H1 (cell line): ENCODE measurements at regions not wholly inside any gene's neighbourhood (a gene's known extent, or its start where the extent isn't known, plus 50 kb on each side); places are given as distances from the start of the nearest gene placed in this dataset.

Experiments used
- CTCF ChIA-PET: fragments of 300-600 bp; sonication (Branson Sonifier 250); formaldehyde crosslinking; loops from one replicate; lab custom pipeline; 2021; ENCODE audit not compliant: partially characterized antibody; lab: Charles Lee
- POLR2A ChIA-PET: fragments of 300-600 bp; sonication (Branson Sonifier 250); formaldehyde crosslinking; loops from one replicate; lab custom pipeline; 2021; ENCODE audit warnings: inconsistent platforms; ENCODE audit not compliant: partially characterized antibody; lab: Charles Lee
- DNase-seq, 2 experiments: peaks; one replicate each; pipeline versions ENCODE4 v3.0.0 to v3.0.0-alpha.2; 2010 to 2022; ENCODE audit warnings: low spot score in 2 of 2, low read depth in 1 of 2, mixed read lengths in 1 of 2
- FAIRE-seq: peaks from 2 replicates; lab custom pipeline; 2011; peaks lifted over from hg19 to GRCh38; lab: Jason Lieb, UNC
- H2AFZ ChIP-seq: 2 replicates; pipeline ENCODE4 v1.8.1; 2012; ENCODE audit warnings: low read length, inconsistent platforms
- H2AK5ac ChIP-seq: 2 replicates; pipeline ENCODE4 v1.6.1; 2013; ENCODE audit warnings: low read depth, low read length
- H2BK120ac ChIP-seq: replicated peaks from 2 replicates; pipeline ENCODE3; 2013; ENCODE audit warnings: low read depth, low read length, inconsistent platforms
- H2BK12ac ChIP-seq: 2 replicates; pipeline ENCODE4 v1.6.1; 2013; ENCODE audit warnings: low read depth, low read length
- H2BK15ac ChIP-seq: 2 replicates; pipeline ENCODE4 v1.6.1; 2013; ENCODE audit warnings: low read length
- H2BK20ac ChIP-seq: 2 replicates; pipeline ENCODE4 v1.6.1; 2013; ENCODE audit warnings: low read length
- H2BK5ac ChIP-seq: 2 replicates; pipeline ENCODE4 v1.6.1; 2013; ENCODE audit warnings: low read depth, low read length
- H3K14ac ChIP-seq: 2 replicates; pipeline ENCODE4 v1.6.1; 2013; ENCODE audit warnings: inconsistent platforms; ENCODE audit not compliant: insufficient read length
- H3K18ac ChIP-seq: 2 replicates; pipeline ENCODE4 v1.6.1; 2013; ENCODE audit warnings: low read length; ENCODE audit errors: extremely low read depth
- H3K23ac ChIP-seq: 2 replicates; pipeline ENCODE4 v1.6.1; 2013; ENCODE audit warnings: inconsistent platforms; ENCODE audit not compliant: insufficient read length
- H3K23me2 ChIP-seq: 2 replicates; pipeline ENCODE4 v1.6.1; 2013; ENCODE audit warnings: low read depth, low read length
- H3K27ac ChIP-seq: 2 replicates; pipeline ENCODE4 v1.6.1; 2011; ENCODE audit warnings: low read depth, low read length, inconsistent platforms
- H3K27me3 ChIP-seq, 4 experiments: replicated peaks in 1 of 4; 1 replicate in 1 of 4; 2 replicates in 3 of 4; pipeline versions ENCODE4 v1.6.1 to v1.8.1; 2011 to 2013; ENCODE audit warnings: low read length in 3 of 4, mild to moderate bottlenecking in 3 of 4, inconsistent platforms in 2 of 4, mixed read lengths in 2 of 4, moderate library complexity in 1 of 4; ENCODE audit not compliant: control insufficient read depth in 3 of 4, insufficient read depth in 3 of 4; ENCODE audit errors: extremely low read depth in 1 of 4
- H3K36me3 ChIP-seq, 4 experiments: 2 replicates each; pipeline versions ENCODE4 v1.6.1 to v1.8.1; 2011 to 2013; ENCODE audit warnings: mild to moderate bottlenecking in 4 of 4, low read length in 3 of 4, moderate library complexity in 2 of 4, control low read depth in 1 of 4, inconsistent platforms in 1 of 4; ENCODE audit not compliant: insufficient read depth in 4 of 4, control insufficient read depth in 2 of 4
- H3K4ac ChIP-seq: replicated peaks from 2 replicates; pipeline ENCODE3; 2013; ENCODE audit warnings: low read length, low read depth, mixed read lengths, inconsistent platforms; ENCODE audit not compliant: insufficient read length
- H3K4me1 ChIP-seq, 4 experiments: replicated peaks in 1 of 4; 1 replicate in 1 of 4; 2 replicates in 3 of 4; pipeline versions ENCODE4 v1.6.1 to v1.8.1; 2011 to 2013; ENCODE audit warnings: low read length in 3 of 4, inconsistent platforms in 2 of 4, mixed read lengths in 1 of 4; ENCODE audit not compliant: insufficient read depth in 4 of 4, control insufficient read depth in 3 of 4
- H3K4me2 ChIP-seq, 2 experiments: 2 replicates each; pipeline versions ENCODE4 v1.6.1 to v1.8.1; 2011 to 2013; ENCODE audit warnings: low read depth in 2 of 2, low read length in 2 of 2, control low read depth in 1 of 2, inconsistent platforms in 1 of 2, mild to moderate bottlenecking in 1 of 2; ENCODE audit not compliant: insufficient read depth in 1 of 2
- H3K4me3 ChIP-seq, 4 experiments: fragments of 200-600, 300-600 bp in 1 of 4; sonication (generic), shearing (Covaris generic), sonication (Bioruptor Twin) in 1 of 4; 2 replicates each; pipeline versions ENCODE4 v1.5.1 to v1.8.1; 2011 to 2016; ENCODE audit warnings: low read length in 4 of 4, low read depth in 3 of 4, control low read depth in 2 of 4, inconsistent platforms in 2 of 4, mild to moderate bottlenecking in 2 of 4, mixed read lengths in 1 of 4, moderate library complexity in 1 of 4; ENCODE audit not compliant: insufficient read depth in 2 of 4; ENCODE audit errors: extremely low read depth in 1 of 4
- H3K56ac ChIP-seq: replicated peaks from 2 replicates; pipeline ENCODE3; 2013; ENCODE audit warnings: low read depth, mild to moderate bottlenecking, mixed read lengths, low read length, inconsistent platforms; ENCODE audit not compliant: insufficient read length
- H3K79me1 ChIP-seq: 2 replicates; pipeline ENCODE4 v1.6.1; 2013; ENCODE audit warnings: low read depth, low read length, control low read depth
- H3K79me2 ChIP-seq, 2 experiments: 2 replicates each; pipeline versions ENCODE4 v1.6.1 to v1.8.1; 2012 to 2013; ENCODE audit warnings: low read length in 2 of 2, mild to moderate bottlenecking in 2 of 2, inconsistent platforms in 1 of 2; ENCODE audit not compliant: insufficient read depth in 2 of 2, control insufficient read depth in 1 of 2
- H3K9ac ChIP-seq, 4 experiments: replicated peaks in 1 of 4; 1 replicate in 1 of 4; 2 replicates in 3 of 4; pipeline versions ENCODE4 v1.6.1 to v1.8.1; 2011 to 2013; ENCODE audit warnings: low read depth in 3 of 4, low read length in 3 of 4, control low read depth in 2 of 4, mild to moderate bottlenecking in 2 of 4, moderate library complexity in 2 of 4, inconsistent platforms in 1 of 4; ENCODE audit errors: extremely low read depth in 1 of 4
- H3K9me3 ChIP-seq, 2 experiments: 2 replicates each; pipeline versions ENCODE4 v1.6.1 to v1.8.1; 2012 to 2013; ENCODE audit warnings: mild to moderate bottlenecking in 2 of 2, moderate library complexity in 2 of 2, control low read depth in 1 of 2, inconsistent platforms in 1 of 2, low read depth in 1 of 2, low read length in 1 of 2, mixed read lengths in 1 of 2; ENCODE audit not compliant: insufficient read depth in 2 of 2
- H4K20me1 ChIP-seq, 2 experiments: replicated peaks in 1 of 2; 2 replicates each; pipeline versions ENCODE3 to v1.8.1; 2011 to 2013; ENCODE audit warnings: inconsistent platforms in 2 of 2, low read length in 2 of 2, mild to moderate bottlenecking in 1 of 2; ENCODE audit not compliant: insufficient read depth in 2 of 2, control insufficient read depth in 1 of 2
- H4K5ac ChIP-seq: 2 replicates; pipeline ENCODE4 v1.6.1; 2013; ENCODE audit warnings: low read length, low read depth, mixed read lengths, inconsistent platforms; ENCODE audit not compliant: insufficient read length
- H4K8ac ChIP-seq: 2 replicates; pipeline ENCODE4 v1.8.0; 2013; ENCODE audit warnings: mild to moderate bottlenecking, moderate library complexity, low read length, inconsistent platforms; ENCODE audit not compliant: insufficient read depth; ENCODE audit errors: extremely low read depth
- H4K91ac ChIP-seq: replicated peaks from 2 replicates; pipeline ENCODE3; 2013; ENCODE audit warnings: low read length, mixed read lengths, inconsistent platforms; ENCODE audit not compliant: insufficient read length
- BACH1 ChIP-seq: IDR thresholded peaks from 2 replicates; pipeline ENCODE4 v1.6.1; 2012; ENCODE audit warnings: low read length, improper control_type of control experiment
- BRCA1 ChIP-seq: IDR thresholded peaks from 2 replicates; pipeline ENCODE4 v1.6.1; 2012; ENCODE audit warnings: low read depth, low read length, improper control_type of control experiment
- CEBPB ChIP-seq: IDR thresholded peaks from 2 replicates; pipeline ENCODE4 v1.6.1; 2012; ENCODE audit warnings: low read depth, low read length
- CREB1 ChIP-seq: IDR thresholded peaks from 2 replicates; pipeline ENCODE4 v1.6.1; 2012; ENCODE audit warnings: inconsistent platforms
- HDAC6 ChIP-seq: IDR thresholded peaks from one replicate; pipeline ENCODE4 v1.7.1; 2012; ENCODE audit warnings: low read depth, mild to moderate bottlenecking, inconsistent platforms, low read length, moderate library complexity
- JUND ChIP-seq: IDR thresholded peaks from 2 replicates; pipeline ENCODE4 v1.6.1; 2011; ENCODE audit warnings: mild to moderate bottlenecking, improper control_type of control experiment, low read length
- MAFK ChIP-seq: IDR thresholded peaks from 2 replicates; pipeline ENCODE4 v1.6.1; 2012; ENCODE audit warnings: low read depth, mild to moderate bottlenecking, improper control_type of control experiment, low read length
- MAX ChIP-seq: IDR thresholded peaks from 2 replicates; pipeline ENCODE4 v1.6.1; 2012; ENCODE audit warnings: inconsistent platforms
- NRF1 ChIP-seq: IDR thresholded peaks from 2 replicates; pipeline ENCODE4 v1.6.1; 2011; ENCODE audit warnings: mild to moderate bottlenecking, low read depth, low read length, improper control_type of control experiment
- RNF2 ChIP-seq: fragments of 200-900, 300-1000 bp; sonication (generic); IDR thresholded peaks from 2 replicates; pipeline ENCODE4 v1.7.1; 2016; ENCODE audit warnings: borderline replicate concordance, low read depth, mild to moderate bottlenecking, antibody characterized with exemption, low read length; ENCODE audit not compliant: poor library complexity, severe bottlenecking; ENCODE audit errors: missing control alignments
- SAP30 ChIP-seq: fragments of 300-600 bp; sonication (generic); IDR thresholded peaks from 2 replicates; pipeline ENCODE4 v1.7.1; 2012; ENCODE audit warnings: low read length, moderate library complexity, mild to moderate bottlenecking, inconsistent platforms; ENCODE audit not compliant: insufficient read depth, insufficient replicate concordance
- SRF ChIP-seq: IDR thresholded peaks from 2 replicates; pipeline ENCODE4 v1.6.1; 2011; ENCODE audit warnings: mild to moderate bottlenecking, low read depth, low read length, moderate library complexity
- WGBS, 2 experiments: shearing (Covaris generic) in 1 of 2; methylation state at CpG; one replicate each; pipeline versions ENCODE4 v1.1.6 to v1.1.7; 2013 to 2015; ENCODE audit warnings: low lambda C conversion rate in 2 of 2, mixed read lengths in 2 of 2, inconsistent platforms in 1 of 2, low coverage in 1 of 2, missing lambda C conversion rate in 1 of 2; ENCODE audit not compliant: insufficient replicate concordance in 2 of 2, insufficient coverage in 1 of 2, insufficient read length in 1 of 2; ENCODE audit errors: extremely low coverage in 1 of 2, missing lambda C conversion rate in 1 of 2; 5-methylcytosine and 5-hydroxymethylcytosine counted together

DNA sequence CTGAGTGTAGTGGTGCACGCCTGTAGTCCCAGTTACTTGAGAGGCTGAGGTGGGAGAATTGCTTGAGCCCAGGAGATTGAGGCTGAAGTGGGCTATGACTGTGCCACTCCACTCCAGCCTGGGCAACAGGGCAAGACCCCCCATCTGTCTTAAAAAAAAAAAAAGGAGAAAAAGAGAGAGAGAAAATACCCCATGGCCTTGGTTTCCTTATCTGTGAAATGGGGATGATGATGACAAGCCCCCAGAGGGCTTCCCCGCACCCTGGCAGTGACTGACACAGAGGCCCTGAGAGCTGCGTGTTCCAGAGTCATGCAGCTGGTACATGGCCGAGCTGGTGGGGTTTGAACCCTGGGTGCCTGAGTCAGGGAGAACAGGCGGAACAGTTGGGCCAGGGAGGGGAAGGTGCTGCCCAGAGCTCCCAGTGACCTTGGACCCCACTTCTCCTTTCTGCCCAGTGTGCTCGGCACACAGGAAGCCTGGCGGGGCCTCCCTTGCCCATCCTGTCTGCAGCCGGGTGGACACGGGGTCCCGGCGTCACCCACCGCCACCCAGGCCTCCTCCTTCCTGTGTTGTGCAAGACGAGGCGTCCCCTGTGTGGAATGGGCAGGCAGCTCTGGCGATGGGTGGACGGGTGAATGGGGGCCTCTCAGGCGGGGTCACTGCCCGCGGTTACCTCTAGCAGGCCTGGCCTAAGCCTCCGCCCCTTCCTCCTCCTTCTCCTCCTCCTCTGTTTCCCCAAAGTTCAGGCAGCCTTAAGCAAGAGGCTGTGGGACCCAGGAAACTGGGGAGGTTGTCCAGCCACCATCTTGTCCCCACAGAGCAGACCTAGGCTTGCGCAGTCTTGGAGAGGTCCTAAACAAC lies 84.2 kb downstream of the CEBPB start:
- H2AK5ac ChIP-seq = no peak overlapping the region
- H3K18ac ChIP-seq = no peak overlapping the region
- no peaks in the 10 kb centered on the region; a peak in 1 of 7 replicates for H3K27me3 ChIP-seq
- CTCF ChIA-PET = interaction anchor here (0.5 to 6.6 kb wide), 7 partner anchors 9 to 96 kb away, joined by 3 to 48 read pairs (median 3); no protein-coding TSS in a partner anchor
- no peaks in the 10 kb centered on the region for H3K36me3 ChIP-seq
- no peak overlapping the region for H2BK20ac ChIP-seq
- FAIRE-seq = no peak
- DNase-seq = no peak
- H3K79me2 ChIP-seq = no peaks in the 10 kb centered on the region
- no peak overlapping the region for H3K27ac ChIP-seq
- H4K8ac ChIP-seq = no peak overlapping the region
- no peak overlapping the region for H2BK5ac ChIP-seq
- no peak overlapping the region for H2AFZ ChIP-seq
- H2BK120ac ChIP-seq = no peak overlapping the region
- POLR2A ChIA-PET = interaction anchor here (1.0 to 1.1 kb wide), 2 partner anchors 11 to 88 kb away, joined by 3 to 4 read pairs; no protein-coding TSS in a partner anchor
- H2BK12ac ChIP-seq = no peak overlapping the region
- H3K23me2 ChIP-seq = no peaks in the 10 kb centered on the region
- no peak overlapping the region for H3K9ac ChIP-seq
- no peaks in the 10 kb centered on the region for H3K9me3 ChIP-seq
- no peak overlapping the region for H3K56ac ChIP-seq
- 87% methylated on average over 21 of the region's 21 CpGs; no CpG with 5 or more reads in 1 of the 2 experiments for WGBS, 2 experiments
- H4K91ac ChIP-seq = no peak overlapping the region
- no peaks in the 10 kb centered on the region; a peak in 1 of 7 replicates for H3K4me1 ChIP-seq
- H3K4me3 ChIP-seq = no peak overlapping the region
- H3K4ac ChIP-seq = no peak overlapping the region
- TF ChIP-seq SAP30 (no peak), MAX (no peak), CREB1 (no peak), MAFK (no peak), CEBPB (no peak), BACH1 (no peak), BRCA1 (no peak), SRF (no peak), RNF2 (no peak), JUND (no peak), HDAC6 (no peak), NRF1 (no peak)
- H3K79me1 ChIP-seq = no peaks in the 10 kb centered on the region
- H3K14ac ChIP-seq = no peak overlapping the region
- no peaks in the 10 kb centered on the region for H4K20me1 ChIP-seq
- H3K23ac ChIP-seq = no peak overlapping the region
- no peak overlapping the region for H3K4me2 ChIP-seq
- H2BK15ac ChIP-seq = no peak overlapping the region
- no peak overlapping the region for H4K5ac ChIP-seq
